ENCODE measurements at regions not wholly inside any gene's neighbourhood (a gene's known extent, or its start where the extent isn't known, plus 50 kb on each side); places are given as distances from the start of the nearest gene placed in this dataset.

DNA sequence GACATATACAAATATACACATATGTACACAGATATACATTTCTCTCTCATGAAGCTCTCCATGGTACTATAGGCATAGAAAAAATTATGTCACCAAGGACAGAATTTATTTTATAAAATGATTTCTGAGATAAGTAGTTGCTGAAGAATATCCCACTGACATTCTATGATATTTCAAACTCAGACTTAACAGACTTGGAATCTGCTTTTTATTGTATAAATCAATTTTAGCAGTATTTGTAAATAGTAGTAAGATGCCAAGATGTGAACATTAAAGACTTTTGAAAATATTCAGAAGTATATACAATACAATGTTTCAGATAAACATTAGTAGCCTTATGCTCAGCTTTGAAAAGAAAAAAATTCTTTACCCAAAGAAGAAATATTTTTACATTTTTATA, 107.4 kb upstream of the ARGLU1 start:
- Histone ChIP-seq H3K36me3 (no peaks in the 10 kb centered on the region), H3K9me3 (peaks cover 6% of the 10 kb centered on the region; the same call in 1 of the 2 replicates), H3K27me3 (no peaks in the 10 kb centered on the region), H4K20me1 (no peaks in the 10 kb centered on the region), H3K4me3 (no peak overlapping the region), H3K9ac (no peak overlapping the region), H3K4me2 (no peak overlapping the region), H3K4me1 (peaks cover 27% of the 10 kb centered on the region), H3K27ac (no peak overlapping the region)
- no peak for TF ChIP-seq Cebpa-rat (IDR thresholded peaks at IDR 0.05)

DNA sequence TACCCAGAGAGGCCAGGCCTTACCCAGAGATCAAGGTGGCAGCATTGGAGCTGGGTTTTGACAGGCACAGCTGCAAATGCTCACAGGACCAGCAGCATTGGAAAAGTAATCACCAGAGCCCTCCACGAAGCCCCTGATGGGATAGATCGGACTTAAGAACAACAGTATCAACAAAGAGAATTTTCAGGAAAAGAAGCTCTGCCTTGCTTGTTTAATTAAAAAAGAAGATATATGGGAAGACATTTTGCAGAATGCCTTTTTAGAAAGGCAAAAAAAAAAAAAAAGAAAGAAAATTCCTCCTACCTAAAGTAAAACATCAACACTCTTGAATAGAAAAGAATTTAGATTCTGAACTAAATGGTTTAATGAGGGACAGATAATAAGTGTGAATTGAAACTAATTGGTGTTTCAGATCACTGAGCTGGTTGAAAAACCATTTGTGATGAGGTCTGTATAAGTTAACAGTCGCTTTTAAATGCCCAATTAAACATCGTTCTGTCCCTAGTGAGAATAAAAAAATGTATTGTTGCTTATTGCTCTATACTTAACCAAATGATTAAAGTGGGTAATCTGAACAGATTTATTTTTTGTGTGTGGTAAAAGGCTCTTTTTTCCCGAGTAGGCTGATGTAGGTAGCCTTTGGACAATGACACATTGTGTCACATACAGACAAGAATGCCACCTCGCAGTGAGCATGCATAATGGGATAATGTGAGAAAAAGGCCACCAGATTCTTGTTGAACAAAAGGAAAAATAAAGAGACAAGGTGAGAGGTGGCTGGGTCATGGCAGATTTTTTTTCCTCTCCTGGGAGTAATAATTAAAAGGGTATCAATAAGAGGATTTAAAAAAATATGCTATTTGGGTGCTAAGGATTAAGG, 93.0 kb upstream of the ARGLU1 start:
- Histone ChIP-seq H3K9me3 (0 out of 2 replicates have a peak, but pooled peaks cover 4% of the 10 kb centered on the region), H3K27ac (no peak overlapping the region), H3K4me2 (no peak overlapping the region), H3K36me3 (no peaks in the 10 kb centered on the region), H3K9ac (no peak overlapping the region), H3K4me1 (peaks cover 12% of the 10 kb centered on the region), H3K27me3 (no peaks in the 10 kb centered on the region), H3K4me3 (no peak overlapping the region), H4K20me1 (no peaks in the 10 kb centered on the region)
- TF ChIP-seq Cebpa-rat (IDR thresholded peaks at IDR 0.05), result no peak

DNA sequence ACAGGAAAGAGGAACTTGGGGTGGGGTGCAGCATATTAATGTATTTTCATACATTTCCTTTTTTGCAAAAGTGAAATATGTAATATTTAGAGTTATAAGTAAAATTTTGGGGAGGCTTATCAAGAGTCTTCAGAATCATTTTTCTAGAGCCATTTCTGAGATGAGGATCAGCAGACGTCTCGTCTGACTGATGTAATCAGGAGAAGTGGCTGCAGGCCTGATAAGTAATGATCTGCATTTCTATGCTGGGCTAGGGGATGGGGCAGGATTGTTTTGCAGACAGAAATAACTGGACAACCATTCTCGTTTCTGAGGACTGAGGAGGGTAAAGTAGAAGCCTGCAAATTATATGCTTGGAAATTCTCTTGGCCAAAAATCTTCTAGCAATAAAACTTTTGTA, 89.2 kb upstream of the ARGLU1 start:
- TF ChIP-seq Cebpa-rat (IDR thresholded peaks at IDR 0.05), result no peak
- no peaks in the 10 kb centered on the region for H3K27me3 ChIP-seq

DNA sequence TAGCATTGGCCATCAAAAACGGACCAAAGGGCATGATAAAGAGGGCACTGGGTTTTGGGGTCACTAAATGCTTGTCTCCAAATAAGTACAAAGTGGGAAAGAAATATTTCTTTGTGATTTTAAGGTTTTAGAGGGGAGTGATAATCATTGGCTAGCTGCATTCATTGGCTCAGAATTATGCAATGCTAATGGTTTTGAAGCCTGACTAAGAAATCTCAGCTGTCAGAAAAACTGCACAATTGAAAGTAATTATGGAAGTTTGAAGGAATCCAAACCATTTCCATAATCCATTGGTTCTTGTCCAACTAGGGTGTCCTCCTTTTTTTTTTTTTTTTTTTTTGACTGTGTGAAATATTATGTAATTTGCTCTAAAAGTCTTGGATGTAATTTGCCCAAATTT, 88.2 kb upstream of the ARGLU1 start:
- H4K20me1 ChIP-seq, result no peaks in the 10 kb centered on the region
- TF ChIP-seq Cebpa-rat (IDR thresholded peaks at IDR 0.05), result no peak
- peaks cover 12% of the 10 kb centered on the region for H3K4me1 ChIP-seq
- no peaks in the 10 kb centered on the region for H3K36me3 ChIP-seq
- H3K9me3 ChIP-seq, result peaks cover 13% of the 10 kb centered on the region
- H3K4me3 ChIP-seq, result no peak overlapping the region
- H3K27ac ChIP-seq, result no peak overlapping the region
- no peak overlapping the region for H3K4me2 ChIP-seq
- H3K27me3 ChIP-seq, result no peaks in the 10 kb centered on the region
- no peak overlapping the region for H3K9ac ChIP-seq

More for the DNA sequence above, 89.2 kb upstream of the ARGLU1 start:
- Histone ChIP-seq H3K9me3 (peaks cover 8% of the 10 kb centered on the region; the same call in 1 of the 2 replicates), H3K4me1 (peaks cover 12% of the 10 kb centered on the region), H3K36me3 (no peaks in the 10 kb centered on the region), H3K4me2 (peak overlapping the region; percentile 30), H3K4me3 (no peak overlapping the region), H3K27ac (no peak overlapping the region), H3K9ac (no peak overlapping the region), H4K20me1 (no peaks in the 10 kb centered on the region)

DNA sequence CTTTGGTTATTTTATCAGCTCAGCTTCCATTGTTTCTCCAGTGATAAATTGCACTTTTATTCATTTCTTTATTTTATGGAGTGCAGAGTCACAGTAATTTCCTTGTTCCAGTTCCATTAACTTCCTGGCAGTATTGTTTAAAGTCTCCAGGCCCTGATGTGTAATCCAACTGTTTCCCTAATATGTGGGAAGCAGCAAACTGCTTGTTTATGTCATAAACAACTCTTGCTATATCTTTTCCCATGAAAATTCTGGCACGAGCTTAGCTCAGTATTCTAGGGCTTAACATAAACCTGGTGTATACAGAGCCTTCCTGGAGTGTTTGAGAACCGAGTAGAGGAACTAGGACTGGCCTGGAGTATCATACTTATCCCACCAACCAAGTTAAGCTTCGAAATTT, 83.5 kb upstream of the ARGLU1 start:
- Histone ChIP-seq H3K27ac (no peak overlapping the region), H3K4me1 (peaks cover under 1% of the 10 kb centered on the region; the same call in 1 of the 2 replicates), H3K9me3 (peaks cover 30% of the 10 kb centered on the region), H3K27me3 (no peaks in the 10 kb centered on the region), H3K4me3 (no peak overlapping the region), H3K36me3 (no peaks in the 10 kb centered on the region; the same call in 1 of the 2 replicates), H3K9ac (no peak overlapping the region), H4K20me1 (no peaks in the 10 kb centered on the region), H3K4me2 (no peak overlapping the region)
- no peak for TF ChIP-seq Cebpa-rat (IDR thresholded peaks at IDR 0.05)

DNA sequence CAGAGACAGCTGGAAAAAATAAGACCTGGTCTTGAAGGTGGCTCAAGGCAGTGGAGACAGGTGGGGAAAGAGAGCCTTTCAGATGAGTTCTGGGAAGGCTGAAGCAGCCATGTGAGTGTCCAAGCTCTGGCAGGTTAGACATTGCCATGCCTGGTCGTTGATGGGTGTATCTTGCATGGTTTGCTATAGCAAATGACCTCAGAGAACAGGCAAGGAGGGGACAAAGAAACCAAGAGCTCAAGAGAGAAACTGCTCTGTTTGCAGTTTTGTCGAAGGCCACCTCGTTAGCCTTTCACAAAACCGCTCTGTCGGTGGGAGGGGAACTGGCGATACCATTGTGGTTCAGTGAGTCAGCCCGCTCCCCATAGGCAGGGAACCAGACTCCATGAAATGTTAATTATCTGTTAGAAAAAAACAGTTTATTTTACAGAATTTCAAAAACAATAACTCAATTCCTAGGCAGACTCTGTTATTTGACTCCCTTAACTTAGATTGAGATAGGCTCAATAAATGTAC, 82.8 kb upstream of the ARGLU1 start:
- H3K4me1 ChIP-seq, result no peaks in the 10 kb centered on the region
- H3K27me3 ChIP-seq, result no peaks in the 10 kb centered on the region
- H4K20me1 ChIP-seq, result no peaks in the 10 kb centered on the region
- H3K4me3 ChIP-seq, result no peak overlapping the region
- H3K4me2 ChIP-seq, result no peak overlapping the region
- no peak overlapping the region for H3K27ac ChIP-seq
- peaks cover 30% of the 10 kb centered on the region for H3K9me3 ChIP-seq
- TF ChIP-seq Cebpa-rat (IDR thresholded peaks at IDR 0.05), result no peak
- no peaks in the 10 kb centered on the region; the same call in 1 of the 2 replicates for H3K36me3 ChIP-seq
- H3K9ac ChIP-seq, result no peak overlapping the region

DNA sequence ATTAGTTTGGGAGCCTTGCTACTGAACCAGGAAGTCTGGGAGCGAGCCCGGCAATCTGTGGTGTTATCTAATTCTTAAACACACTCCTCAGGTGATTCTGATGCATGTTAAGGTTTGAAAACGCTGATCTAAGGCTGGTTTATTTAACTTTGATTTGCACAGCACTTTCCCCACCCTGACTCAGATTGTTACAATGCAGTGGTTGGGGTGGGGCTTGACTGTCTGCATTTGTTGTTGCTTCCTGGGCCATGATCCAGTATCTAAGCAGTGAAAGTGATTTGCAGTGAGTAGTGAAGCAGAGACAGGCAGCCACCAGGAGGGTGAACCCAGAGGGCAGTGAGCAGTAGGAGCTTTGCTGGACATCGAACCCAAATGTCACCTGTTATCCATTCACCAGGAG, 81.6 kb upstream of the ARGLU1 start:
- Histone ChIP-seq H3K9me3 (peaks cover 30% of the 10 kb centered on the region), H3K4me2 (no peak overlapping the region), H3K4me1 (no peaks in the 10 kb centered on the region), H3K27ac (no peak overlapping the region), H3K9ac (no peak overlapping the region), H3K4me3 (no peak overlapping the region), H3K27me3 (no peaks in the 10 kb centered on the region), H3K36me3 (no peaks in the 10 kb centered on the region; the same call in 1 of the 2 replicates), H4K20me1 (no peaks in the 10 kb centered on the region)
- TF ChIP-seq Cebpa-rat (IDR thresholded peaks at IDR 0.05), result no peak

DNA sequence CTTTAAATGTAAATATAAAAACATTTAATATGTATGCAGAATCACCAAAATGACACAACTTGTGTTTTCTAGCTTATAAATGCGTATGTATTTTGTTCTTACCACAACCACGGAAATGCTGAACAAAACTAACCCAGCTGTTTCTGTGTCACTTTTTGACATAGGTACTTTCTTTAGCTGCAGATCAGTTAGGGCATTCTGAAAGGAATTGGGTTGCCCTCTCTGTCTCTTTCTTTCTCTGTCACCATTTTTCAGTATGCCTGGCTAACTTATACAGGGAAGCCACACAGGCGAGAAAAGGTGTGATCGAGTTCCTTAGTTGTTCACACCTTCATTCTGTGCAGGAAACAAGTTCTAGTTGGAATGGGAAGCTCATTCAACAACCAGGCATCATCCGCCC, 72.6 kb upstream of the ARGLU1 start:
- H4K20me1 ChIP-seq, result no peaks in the 10 kb centered on the region
- H3K4me1 ChIP-seq, result no peaks in the 10 kb centered on the region
- no peaks in the 10 kb centered on the region for H3K9me3 ChIP-seq
- H3K4me2 ChIP-seq, result no peak overlapping the region
- no peak overlapping the region for H3K9ac ChIP-seq
- H3K27ac ChIP-seq, result no peak overlapping the region
- TF ChIP-seq Cebpa-rat (IDR thresholded peaks at IDR 0.05), result no peak
- no peaks in the 10 kb centered on the region for H3K36me3 ChIP-seq
- no peaks in the 10 kb centered on the region for H3K27me3 ChIP-seq
- H3K4me3 ChIP-seq, result no peak overlapping the region

DNA sequence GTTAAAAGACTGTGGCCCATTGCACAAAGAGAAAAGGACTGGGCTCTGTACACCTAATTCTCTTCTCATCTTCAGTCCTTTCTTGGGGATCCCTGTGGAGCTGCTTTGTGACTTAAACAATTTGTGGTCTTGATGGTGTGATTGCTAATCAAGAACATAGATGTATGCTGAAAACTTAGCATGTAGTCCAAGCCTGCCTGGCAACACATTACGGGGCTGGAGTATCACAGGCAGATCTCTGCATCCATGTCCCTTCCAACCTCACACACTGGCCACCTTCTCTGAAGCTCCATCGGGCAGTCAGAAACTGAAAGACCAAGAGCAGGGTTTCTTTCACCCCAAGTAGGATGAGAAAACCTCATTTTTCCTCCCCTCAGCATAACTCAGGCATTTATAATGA, 69.6 kb upstream of the ARGLU1 start:
- Histone ChIP-seq H3K4me1 (peaks cover 9% of the 10 kb centered on the region), H4K20me1 (no peaks in the 10 kb centered on the region), H3K27ac (no peak overlapping the region), H3K9me3 (peaks cover 6% of the 10 kb centered on the region), H3K4me2 (no peak overlapping the region), H3K4me3 (no peak overlapping the region), H3K9ac (no peak overlapping the region), H3K36me3 (no peaks in the 10 kb centered on the region), H3K27me3 (no peaks in the 10 kb centered on the region)
- no peak for TF ChIP-seq Cebpa-rat (IDR thresholded peaks at IDR 0.05)

DNA sequence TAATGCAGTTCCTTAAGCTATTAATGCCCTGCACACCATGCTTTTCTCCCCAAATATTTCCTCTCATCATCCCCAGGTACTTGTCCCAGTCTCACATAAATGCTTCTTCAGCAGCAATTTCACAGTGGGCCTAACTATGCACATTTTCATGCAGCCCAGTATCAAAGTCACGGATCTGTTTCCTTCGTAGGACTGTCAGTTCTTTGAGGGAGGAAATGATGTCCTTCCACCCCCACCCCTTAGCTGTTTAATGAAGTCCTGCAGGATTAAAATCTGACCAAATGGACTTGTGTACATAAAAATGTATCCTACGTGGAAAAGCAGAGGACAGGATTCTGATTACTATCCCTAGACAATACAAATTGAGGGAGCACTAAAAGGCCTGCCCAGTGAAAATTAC, 68.6 kb upstream of the ARGLU1 start:
- Histone ChIP-seq H3K27me3 (no peaks in the 10 kb centered on the region), H3K9me3 (peaks cover 14% of the 10 kb centered on the region)

More for the DNA sequence above, 68.6 kb upstream of the ARGLU1 start:
- Histone ChIP-seq H3K4me2 (no peak overlapping the region), H3K4me1 (peaks cover 9% of the 10 kb centered on the region), H3K4me3 (no peak overlapping the region), H3K27ac (no peak overlapping the region), H4K20me1 (no peaks in the 10 kb centered on the region), H3K9ac (no peak overlapping the region), H3K36me3 (no peaks in the 10 kb centered on the region)
- no peak for TF ChIP-seq Cebpa-rat (IDR thresholded peaks at IDR 0.05)
